ENCODE measurements at regions not wholly inside any gene's neighbourhood (a gene's known extent, or its start where the extent isn't known, plus 50 kb on each side); places are given as distances from the start of the nearest gene placed in this dataset.

GRCh38 chr2:48161628-48162027 is 152.9 kb upstream of the FOXN2 start:
- 6% methylated on average over 2 of the region's 2 CpGs for WGBS
- no peak overlapping the region for H3K4me3 ChIP-seq (ENCODE audit: low read length in 2 of 2)
- DNase-seq (ENCODE audit: low read depth in 6 of 9, low spot score in 9 of 9), result no peak
- H3K36me3 ChIP-seq (ENCODE audit: control insufficient read depth in 2 of 2, insufficient read depth in 2 of 2, low read length in 1 of 2), result no peaks in the 10 kb centered on the region
- peaks cover 0 to under 1% of the 10 kb centered on the region in 2 donors for H3K9me3 ChIP-seq (ENCODE audit: control insufficient read depth in 2 of 2, insufficient read depth in 1 of 2, low read length in 1 of 2)
- no peaks in the 10 kb centered on the region for H3K4me1 ChIP-seq (ENCODE audit: control insufficient read depth in 2 of 2, insufficient read depth in 2 of 2, low read length in 2 of 2)
- no peaks in the 10 kb centered on the region for H3K27me3 ChIP-seq (ENCODE audit: control insufficient read depth in 2 of 2, insufficient read depth in 1 of 2, low read length in 1 of 2)
- H3K27ac ChIP-seq (ENCODE audit: low read depth in 1 of 2, low read length in 1 of 2), result no peak overlapping the region

GRCh38 chr2:48162742-48163141 is 151.7 kb upstream of the FOXN2 start:
- Histone ChIP-seq H3K9me3 (ENCODE audit: control insufficient read depth in 2 of 2, insufficient read depth in 1 of 2, low read length in 1 of 2) (no peaks in the 10 kb centered on the region), H3K36me3 (ENCODE audit: control insufficient read depth in 2 of 2, insufficient read depth in 2 of 2, low read length in 1 of 2) (no peaks in the 10 kb centered on the region), H3K4me1 (ENCODE audit: control insufficient read depth in 2 of 2, insufficient read depth in 2 of 2, low read length in 2 of 2) (no peaks in the 10 kb centered on the region), H3K27ac (ENCODE audit: low read depth in 1 of 2, low read length in 1 of 2) (no peak overlapping the region), H3K4me3 (ENCODE audit: low read length in 2 of 2) (no peak overlapping the region), H3K27me3 (ENCODE audit: control insufficient read depth in 2 of 2, insufficient read depth in 1 of 2, low read length in 1 of 2) (no peaks in the 10 kb centered on the region)
- DNase-seq (ENCODE audit: low read depth in 6 of 9, low spot score in 9 of 9), result no peak

DNA sequence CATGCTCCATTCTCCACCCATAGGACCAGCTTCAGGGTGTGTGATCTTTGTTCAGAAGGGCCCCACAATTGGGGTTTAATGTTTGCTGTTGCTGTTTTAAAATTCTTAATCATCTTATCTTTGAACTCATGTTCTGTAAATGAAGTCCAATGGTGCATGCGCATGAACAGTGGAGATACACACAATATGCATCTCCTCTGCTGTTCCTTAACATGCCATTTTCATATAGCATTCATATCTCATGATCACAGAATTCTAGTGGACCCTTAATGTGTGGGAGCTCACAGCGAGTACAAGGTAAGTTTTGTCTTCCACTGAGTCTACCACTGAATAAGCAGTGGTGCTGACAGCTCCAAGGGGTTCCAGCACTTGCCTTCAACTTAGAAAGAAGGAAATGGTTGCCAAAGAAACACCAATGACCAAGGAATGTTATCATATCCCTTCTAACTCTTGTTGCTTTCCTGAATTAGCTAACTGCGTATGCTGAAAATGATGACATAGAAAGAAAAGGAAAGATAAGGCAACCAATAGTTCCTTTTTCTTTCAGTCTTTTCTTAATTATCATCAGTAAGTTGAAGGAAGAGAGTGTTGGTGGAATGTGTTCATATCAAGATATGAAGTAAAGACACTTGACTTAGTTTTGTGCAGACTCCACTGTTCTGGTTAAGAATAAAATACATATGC is 149.3 kb upstream of the FOXN2 start:
- no peak overlapping the region for H3K27ac ChIP-seq (ENCODE audit: low read depth in 1 of 2, low read length in 1 of 2)
- DNase-seq (ENCODE audit: low read depth in 6 of 9, low spot score in 9 of 9), result no peak
- WGBS, result 98% methylated on average over 3 of the region's 3 CpGs
- no peaks in the 10 kb centered on the region for H3K4me1 ChIP-seq (ENCODE audit: control insufficient read depth in 2 of 2, insufficient read depth in 2 of 2, low read length in 2 of 2)
- H3K9me3 ChIP-seq (ENCODE audit: control insufficient read depth in 2 of 2, insufficient read depth in 1 of 2, low read length in 1 of 2), result no peaks in the 10 kb centered on the region
- no peaks in the 10 kb centered on the region for H3K27me3 ChIP-seq (ENCODE audit: control insufficient read depth in 2 of 2, insufficient read depth in 1 of 2, low read length in 1 of 2)
- no peak overlapping the region for H3K4me3 ChIP-seq (ENCODE audit: low read length in 2 of 2)
- H3K36me3 ChIP-seq (ENCODE audit: control insufficient read depth in 2 of 2, insufficient read depth in 2 of 2, low read length in 1 of 2), result no peaks in the 10 kb centered on the region

DNA sequence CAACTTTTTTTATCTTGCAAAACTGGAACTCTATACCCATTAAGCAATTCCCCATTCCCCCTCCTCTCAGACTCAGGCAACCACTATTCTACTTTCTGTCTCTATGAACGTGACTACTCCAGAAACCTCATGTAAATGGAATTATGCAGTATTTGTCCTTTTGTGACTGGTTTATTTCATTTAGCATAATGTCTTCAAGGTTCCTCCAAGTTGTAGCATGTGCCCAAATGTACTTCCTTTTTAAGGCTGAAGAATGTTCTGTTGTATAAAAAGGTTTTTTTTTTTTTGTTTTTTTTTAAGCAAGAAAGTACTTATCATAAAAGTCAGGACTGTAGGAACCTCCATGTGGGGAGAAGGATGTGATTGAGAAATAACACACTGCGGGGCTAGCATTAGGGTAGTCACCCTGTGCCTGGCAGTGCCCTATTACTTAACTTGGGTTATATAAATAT is 145.3 kb upstream of the FOXN2 start:
- WGBS, result 91% methylated on average over 2 of the region's 2 CpGs
- H3K27me3 ChIP-seq (ENCODE audit: control insufficient read depth in 2 of 2, insufficient read depth in 1 of 2, low read length in 1 of 2), result no peaks in the 10 kb centered on the region
- no peaks in the 10 kb centered on the region for H3K4me1 ChIP-seq (ENCODE audit: control insufficient read depth in 2 of 2, insufficient read depth in 2 of 2, low read length in 2 of 2)
- no peak overlapping the region for H3K27ac ChIP-seq (ENCODE audit: low read depth in 1 of 2, low read length in 1 of 2)
- no peak overlapping the region for H3K4me3 ChIP-seq (ENCODE audit: low read length in 2 of 2)
- H3K9me3 ChIP-seq (ENCODE audit: control insufficient read depth in 2 of 2, insufficient read depth in 1 of 2, low read length in 1 of 2), result no peaks in the 10 kb centered on the region
- H3K36me3 ChIP-seq (ENCODE audit: control insufficient read depth in 2 of 2, insufficient read depth in 2 of 2, low read length in 1 of 2), result no peaks in the 10 kb centered on the region
- no peak for DNase-seq (ENCODE audit: low read depth in 6 of 9, low spot score in 9 of 9)

DNA sequence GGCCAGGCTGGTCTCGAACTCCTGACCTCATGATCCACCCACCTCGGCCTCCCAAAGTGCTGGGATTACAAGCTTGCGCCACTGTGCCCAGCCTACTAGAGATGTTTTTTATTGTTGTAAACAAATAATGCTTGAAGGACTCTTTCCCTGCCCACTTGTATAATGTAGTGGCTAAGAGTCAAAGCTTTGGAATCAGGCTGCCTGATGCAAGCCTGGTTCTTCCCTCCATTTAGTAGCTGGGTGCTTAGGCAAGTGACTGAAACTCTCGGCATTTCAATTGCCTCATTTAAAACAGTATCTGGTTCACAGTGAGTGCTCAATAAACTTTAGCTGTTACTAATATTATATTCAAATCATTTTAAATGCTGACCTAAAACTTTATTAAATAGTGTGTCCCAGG is 144.2 kb upstream of the FOXN2 start:
- Histone ChIP-seq H3K27me3 (ENCODE audit: control insufficient read depth in 2 of 2, insufficient read depth in 1 of 2, low read length in 1 of 2) (no peaks in the 10 kb centered on the region), H3K27ac (ENCODE audit: low read depth in 1 of 2, low read length in 1 of 2) (no peak overlapping the region), H3K4me1 (ENCODE audit: control insufficient read depth in 2 of 2, insufficient read depth in 2 of 2, low read length in 2 of 2) (no peaks in the 10 kb centered on the region), H3K36me3 (ENCODE audit: control insufficient read depth in 2 of 2, insufficient read depth in 2 of 2, low read length in 1 of 2) (no peaks in the 10 kb centered on the region), H3K9me3 (ENCODE audit: control insufficient read depth in 2 of 2, insufficient read depth in 1 of 2, low read length in 1 of 2) (no peaks in the 10 kb centered on the region), H3K4me3 (ENCODE audit: low read length in 2 of 2) (no peak overlapping the region)
- WGBS, result 97% methylated on average over 4 of the region's 4 CpGs
- no peak for DNase-seq (ENCODE audit: low read depth in 6 of 9, low spot score in 9 of 9)

DNA sequence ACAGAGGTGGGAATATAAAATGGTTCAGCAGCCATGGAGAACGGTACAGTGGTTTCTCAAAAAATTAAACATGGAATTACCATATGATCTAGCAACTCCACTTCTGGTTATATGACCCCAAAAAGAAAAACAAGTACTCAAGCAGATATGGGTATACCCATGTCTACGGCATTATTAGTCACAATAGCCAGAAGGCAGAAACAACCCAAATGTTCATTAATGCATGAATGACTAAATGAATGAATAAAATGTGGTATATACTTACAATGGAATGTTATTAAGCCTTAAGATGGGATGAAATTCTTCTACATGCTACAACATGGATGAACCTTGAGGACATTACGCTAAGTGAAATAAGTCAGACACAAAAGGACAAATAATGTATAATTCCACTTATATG is 141.3 kb upstream of the FOXN2 start:
- 80% methylated on average over 3 of the region's 3 CpGs for WGBS

GRCh38 chr2:48174503-48174902 is 140.0 kb upstream of the FOXN2 start:
- no peaks in the 10 kb centered on the region for H3K27me3 ChIP-seq (ENCODE audit: control insufficient read depth in 2 of 2, insufficient read depth in 1 of 2, low read length in 1 of 2)
- no peaks in the 10 kb centered on the region for H3K4me1 ChIP-seq (ENCODE audit: control insufficient read depth in 2 of 2, insufficient read depth in 2 of 2, low read length in 2 of 2)
- 92% methylated on average over 2 of the region's 2 CpGs for WGBS
- H3K27ac ChIP-seq (ENCODE audit: low read depth in 1 of 2, low read length in 1 of 2), result no peak overlapping the region
- no peaks in the 10 kb centered on the region for H3K36me3 ChIP-seq (ENCODE audit: control insufficient read depth in 2 of 2, insufficient read depth in 2 of 2, low read length in 1 of 2)
- H3K9me3 ChIP-seq (ENCODE audit: control insufficient read depth in 2 of 2, insufficient read depth in 1 of 2, low read length in 1 of 2), result no peaks in the 10 kb centered on the region
- DNase-seq (ENCODE audit: low read depth in 6 of 9, low spot score in 9 of 9), result no peak
- no peak overlapping the region for H3K4me3 ChIP-seq (ENCODE audit: low read length in 2 of 2)

More for the DNA sequence above, 141.3 kb upstream of the FOXN2 start:
- no peak for DNase-seq (ENCODE audit: low read depth in 6 of 9, low spot score in 9 of 9)
- Histone ChIP-seq H3K9me3 (ENCODE audit: control insufficient read depth in 2 of 2, insufficient read depth in 1 of 2, low read length in 1 of 2) (no peaks in the 10 kb centered on the region), H3K4me1 (ENCODE audit: control insufficient read depth in 2 of 2, insufficient read depth in 2 of 2, low read length in 2 of 2) (no peaks in the 10 kb centered on the region), H3K27me3 (ENCODE audit: control insufficient read depth in 2 of 2, insufficient read depth in 1 of 2, low read length in 1 of 2) (no peaks in the 10 kb centered on the region), H3K36me3 (ENCODE audit: control insufficient read depth in 2 of 2, insufficient read depth in 2 of 2, low read length in 1 of 2) (no peaks in the 10 kb centered on the region), H3K4me3 (ENCODE audit: low read length in 2 of 2) (no peak overlapping the region), H3K27ac (ENCODE audit: low read depth in 1 of 2, low read length in 1 of 2) (no peak overlapping the region)

DNA sequence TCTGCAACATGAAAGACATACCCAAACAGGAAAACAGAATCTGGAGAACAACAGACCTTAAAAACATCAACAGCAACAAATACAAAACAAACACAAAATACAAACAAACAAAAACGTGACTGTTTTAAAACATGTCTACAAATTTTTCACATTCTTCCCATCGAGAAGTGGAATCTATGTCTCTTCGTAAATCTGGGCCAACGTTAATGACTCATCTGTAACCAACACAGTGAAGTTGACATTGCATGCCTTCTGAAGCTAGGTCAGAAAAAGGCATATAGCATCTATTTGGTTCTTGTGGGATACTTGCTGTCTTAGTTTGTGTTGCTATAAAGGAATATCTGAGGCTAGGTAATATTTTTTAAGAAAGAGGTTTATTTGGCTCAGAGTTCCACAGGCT is 139.2 kb upstream of the FOXN2 start:
- Histone ChIP-seq H3K9me3 (ENCODE audit: control insufficient read depth in 2 of 2, insufficient read depth in 1 of 2, low read length in 1 of 2) (no peaks in the 10 kb centered on the region), H3K4me3 (ENCODE audit: low read length in 2 of 2) (no peak overlapping the region), H3K27me3 (ENCODE audit: control insufficient read depth in 2 of 2, insufficient read depth in 1 of 2, low read length in 1 of 2) (no peaks in the 10 kb centered on the region), H3K27ac (ENCODE audit: low read depth in 1 of 2, low read length in 1 of 2) (no peak overlapping the region), H3K36me3 (ENCODE audit: control insufficient read depth in 2 of 2, insufficient read depth in 2 of 2, low read length in 1 of 2) (no peaks in the 10 kb centered on the region), H3K4me1 (ENCODE audit: control insufficient read depth in 2 of 2, insufficient read depth in 2 of 2, low read length in 2 of 2) (no peaks in the 10 kb centered on the region)
- 71% methylated on average over 4 of the region's 4 CpGs for WGBS
- no peak for DNase-seq (ENCODE audit: low read depth in 6 of 9, low spot score in 9 of 9)

- H3K27ac ChIP-seq (ENCODE audit: low read depth in 1 of 2, low read length in 1 of 2), result no peak overlapping the region
- no peaks in the 10 kb centered on the region for H3K36me3 ChIP-seq (ENCODE audit: control insufficient read depth in 2 of 2, insufficient read depth in 2 of 2, low read length in 1 of 2)
- no peaks in the 10 kb centered on the region for H3K9me3 ChIP-seq (ENCODE audit: control insufficient read depth in 2 of 2, insufficient read depth in 1 of 2, low read length in 1 of 2)
- H3K4me3 ChIP-seq (ENCODE audit: low read length in 2 of 2), result no peak overlapping the region
- no peaks in the 10 kb centered on the region for H3K4me1 ChIP-seq (ENCODE audit: control insufficient read depth in 2 of 2, insufficient read depth in 2 of 2, low read length in 2 of 2)
- DNase-seq (ENCODE audit: low read depth in 6 of 9, low spot score in 9 of 9), result no peak
- H3K27me3 ChIP-seq (ENCODE audit: control insufficient read depth in 2 of 2, insufficient read depth in 1 of 2, low read length in 1 of 2), result no peaks in the 10 kb centered on the region
Observed at GRCh38 chr2:48175656-48176055, 138.8 kb upstream of the FOXN2 start.

- H3K4me3 ChIP-seq (ENCODE audit: low read length in 2 of 2), result no peak overlapping the region
- no peaks in the 10 kb centered on the region for H3K36me3 ChIP-seq (ENCODE audit: control insufficient read depth in 2 of 2, insufficient read depth in 2 of 2, low read length in 1 of 2)
- no peaks in the 10 kb centered on the region for H3K4me1 ChIP-seq (ENCODE audit: control insufficient read depth in 2 of 2, insufficient read depth in 2 of 2, low read length in 2 of 2)
- no peak overlapping the region for H3K27ac ChIP-seq (ENCODE audit: low read depth in 1 of 2, low read length in 1 of 2)
- DNase-seq (ENCODE audit: low read depth in 6 of 9, low spot score in 9 of 9), result no peak
- H3K9me3 ChIP-seq (ENCODE audit: control insufficient read depth in 2 of 2, insufficient read depth in 1 of 2, low read length in 1 of 2), result no peaks in the 10 kb centered on the region
- WGBS, result 100% methylated on average over 1 of the region's 1 CpG
- H3K27me3 ChIP-seq (ENCODE audit: control insufficient read depth in 2 of 2, insufficient read depth in 1 of 2, low read length in 1 of 2), result no peaks in the 10 kb centered on the region
Observed at GRCh38 chr2:48176876-48177275, 137.6 kb upstream of the FOXN2 start.
